ENCODE measurements at regions not wholly inside any gene's neighbourhood (a gene's known extent, or its start where the extent isn't known, plus 50 kb on each side); places are given as distances from the start of the nearest gene placed in this dataset.

DNA sequence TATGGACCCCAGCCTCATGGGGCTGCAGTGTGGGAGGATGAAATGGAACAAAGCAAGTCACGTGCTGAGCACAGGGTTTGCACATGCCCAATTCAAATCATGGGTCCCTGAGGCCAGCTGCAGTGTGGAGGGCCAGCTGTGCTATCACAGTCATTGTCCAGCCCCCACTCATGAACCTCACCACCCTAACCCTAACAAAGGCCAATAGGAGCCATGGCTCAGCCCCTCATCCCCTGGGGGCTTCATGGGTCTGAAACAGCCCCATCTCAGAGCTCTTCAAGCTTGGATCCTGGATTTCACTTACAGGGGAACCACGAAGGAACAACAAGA lies 125.6 kb upstream of the MAFB start:
- Histone ChIP-seq H3K27ac (ENCODE audit: insufficient read depth, low read depth, low read length) (no peak overlapping the region), H3K4me1 (ENCODE audit: control insufficient read depth, extremely low read depth, insufficient read depth, low read length) (no peaks in the 10 kb centered on the region), H3K4me3 (replicated peaks in 1 of 3; ENCODE audit: insufficient read depth in 1 of 3, low read depth in 1 of 3, low read length in 3 of 3) (no peak overlapping the region), H3K9me1 (replicated peaks; ENCODE audit: control insufficient read depth, extremely low read depth, insufficient read depth, low read length) (no peaks in the 10 kb centered on the region), H3K36me3 (ENCODE audit: control insufficient read depth in 2 of 2, extremely low read depth in 1 of 2, insufficient read depth in 2 of 2, low read length in 2 of 2) (no peaks in the 10 kb centered on the region), H3K4me2 (ENCODE audit: insufficient read depth, low read length) (no peak overlapping the region), H3K27me3 (ENCODE audit: control insufficient read depth in 2 of 2, insufficient read depth in 2 of 2, low read length in 2 of 2) (no peaks in the 10 kb centered on the region), H4K20me1 (replicated peaks; ENCODE audit: control insufficient read depth, extremely low read depth, insufficient read depth, low read length) (no peaks in the 10 kb centered on the region), H3K9ac (replicated peaks; ENCODE audit: extremely low read depth, insufficient read depth, low read length) (no peak overlapping the region), H2AFZ (ENCODE audit: low read depth, low read length) (no peak overlapping the region), H3K9me3 (replicated peaks; ENCODE audit: control insufficient read depth, insufficient read depth, low read length) (no peaks in the 10 kb centered on the region), H3K79me2 (ENCODE audit: control insufficient read depth, insufficient read depth, low read length) (no peaks in the 10 kb centered on the region)
- CTCF ChIA-PET, result no interaction called here
- intact Hi-C loops (cut with micrococcal nuclease) (no loop called here), dilution Hi-C loops (cut with MboI; ENCODE audit: extremely low pct_ligation_motif_present, low sequenced_read_pairs) (no loop called here)
- TF ChIP-seq POLR2AphosphoS5 (IDR thresholded peaks at IDR 0.05; ENCODE audit: insufficient read depth, low read depth, low read length) (no peak), FOS (IDR thresholded peaks at IDR 0.05; ENCODE audit: borderline replicate concordance, insufficient read depth, low read length) (no peak), EZH2 (IDR thresholded peaks at IDR 0.05; ENCODE audit: borderline replicate concordance, low read depth, low read length, severe bottlenecking) (no peak), JUN (IDR thresholded peaks at IDR 0.05; ENCODE audit: borderline replicate concordance, insufficient read depth, insufficient read length, low read depth) (no peak), MYC (IDR thresholded peaks at IDR 0.05; ENCODE audit: low read depth, low read length) (no peak), CTCF (IDR thresholded peaks at IDR 0.05; ENCODE audit: extremely low read depth in 1 of 2, insufficient read depth in 1 of 2, low read depth in 1 of 2, low read length in 2 of 2) (no peak), GATA2 (IDR thresholded peaks at IDR 0.05; ENCODE audit: insufficient read depth, insufficient read length, low read depth, low read length) (no peak), POLR2A (IDR thresholded peaks at IDR 0.05; ENCODE audit: low read depth, low read length) (no peak)
- TF ChIP-seq, protein P1, sequence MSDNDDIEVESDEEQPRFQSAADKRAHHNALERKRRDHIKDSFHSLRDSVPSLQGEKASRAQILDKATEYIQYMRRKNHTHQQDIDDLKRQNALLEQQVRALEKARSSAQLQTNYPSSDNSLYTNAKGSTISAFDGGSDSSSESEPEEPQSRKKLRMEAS (IDR thresholded peaks at IDR 0.05; ENCODE audit: insufficient read depth, insufficient read length), result no peak
- POLR2A ChIA-PET, result no interaction called here
- no TSS peak for BruUV-seq (replicated peaks)
- FAIRE-seq, result no peak
- DNase-seq (ENCODE audit: low read depth, low spot score), result no peak
